A549 (cell line): ENCODE measurements at regions not wholly inside any gene's neighbourhood (a gene's known extent, or its start where the extent isn't known, plus 50 kb on each side); places are given as distances from the start of the nearest gene placed in this dataset.

Experiments used
- CBX8 ChIP-seq: fragments of 200-600 bp; sonication (generic); IDR thresholded peaks from 2 replicates; pipeline ENCODE4 v1.6.1; 2016
- CEBPB ChIP-seq, 2 experiments: fragments of >200 bp in 1 of 2; sonication (Bioruptor Twin) in 1 of 2; formaldehyde crosslinking in 1 of 2; IDR thresholded peaks; 2 replicates each; pipeline ENCODE4 v1.6.1; 2012 to 2016
- EHF ChIP-seq: fragments of 250-450 bp; sonication (Bioruptor Pico); IDR thresholded peaks from 2 replicates; pipeline ENCODE4 v1.5.0; 2020; ENCODE audit warnings: mild to moderate bottlenecking
- ESRRA ChIP-seq: fragments of 150-350 bp; IDR thresholded peaks from 2 replicates; pipeline ENCODE4 v1.6.1; 2014; ENCODE audit warnings: mild to moderate bottlenecking, low read length, borderline replicate concordance
- JUN ChIP-seq, 2 experiments: fragments of >200 bp; sonication (Bioruptor Twin); formaldehyde crosslinking; IDR thresholded peaks; 2 replicates in 1 of 2; 3 replicates in 1 of 2; pipeline ENCODE4 v1.6.1; 2016 to 2017
- POLR2A ChIP-seq: IDR thresholded peaks from 2 replicates; pipeline ENCODE4 v1.6.1; 2012; ENCODE audit warnings: mild to moderate bottlenecking, low read length
- RNF2 ChIP-seq: fragments of 200-600 bp; sonication (generic); IDR thresholded peaks from 2 replicates; pipeline ENCODE4 v1.6.1; 2016; ENCODE audit warnings: low read depth, mild to moderate bottlenecking, antibody characterized with exemption, moderate library complexity, borderline replicate concordance
- TP53 ChIP-seq: fragments of 250-450 bp; sonication (Bioruptor Pico); IDR thresholded peaks from 2 replicates; pipeline ENCODE4 v1.5.0; 2021; ENCODE audit warnings: mild to moderate bottlenecking, moderate library complexity
- ZSCAN20 ChIP-seq: fragments of 250-450 bp; sonication (Bioruptor Pico); IDR thresholded peaks from 2 replicates; pipeline ENCODE4 v1.8.0; 2022; ENCODE audit warnings: mild to moderate bottlenecking, moderate library complexity
- TF ChIP-seq, protein P1 (sequence below): fragments of 450-650 bp; IDR thresholded peaks from 2 replicates; pipeline ENCODE4 v1.6.1; 2014; ENCODE audit warnings: antibody characterized with exemption
- TF ChIP-seq, protein P2 (sequence below): fragments of >200 bp; sonication (Bioruptor Twin); formaldehyde crosslinking; IDR thresholded peaks from 3 replicates; pipeline ENCODE4 v1.5.1; 2016
- TF ChIP-seq, protein P3 (sequence below): IDR thresholded peaks from 2 replicates; pipeline ENCODE4 v1.6.1; 2012

DNA sequence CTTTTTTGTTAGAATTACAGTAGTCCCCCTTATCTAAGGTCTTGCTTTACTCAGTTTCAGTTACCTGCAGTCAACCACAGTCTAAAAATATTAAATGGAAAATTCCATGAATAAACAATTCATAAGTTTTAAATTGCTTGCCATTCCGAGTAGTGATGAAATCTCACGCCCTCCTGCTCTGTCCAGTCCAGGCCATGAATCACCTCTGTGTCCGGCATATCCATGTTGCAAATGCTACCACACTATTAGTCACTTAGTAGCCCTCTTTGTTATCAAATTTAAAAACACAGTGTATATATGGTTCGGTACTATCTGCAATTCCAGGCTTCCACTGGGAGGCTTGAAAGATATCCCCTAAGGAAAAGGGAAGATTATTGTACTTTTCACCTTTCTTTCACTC is 164.6 kb upstream of the FAM83B start:
- TF ChIP-seq CBX8 (no peak), EHF (no peak), ZSCAN20 (CRISPR knock-in tag) (no peak), JUN (IDR thresholded peaks at IDR 0.05) (no peak), CEBPB (IDR thresholded peaks at IDR 0.05) (no peak), POLR2A (no peak), RNF2 (no peak), ESRRA (no peak), TP53 (CRISPR knock-in tag) (no peak)
- TF ChIP-seq, protein P1, sequence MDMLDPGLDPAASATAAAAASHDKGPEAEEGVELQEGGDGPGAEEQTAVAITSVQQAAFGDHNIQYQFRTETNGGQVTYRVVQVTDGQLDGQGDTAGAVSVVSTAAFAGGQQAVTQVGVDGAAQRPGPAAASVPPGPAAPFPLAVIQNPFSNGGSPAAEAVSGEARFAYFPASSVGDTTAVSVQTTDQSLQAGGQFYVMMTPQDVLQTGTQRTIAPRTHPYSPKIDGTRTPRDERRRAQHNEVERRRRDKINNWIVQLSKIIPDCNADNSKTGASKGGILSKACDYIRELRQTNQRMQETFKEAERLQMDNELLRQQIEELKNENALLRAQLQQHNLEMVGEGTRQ = no peak
- TF ChIP-seq, protein P2, sequence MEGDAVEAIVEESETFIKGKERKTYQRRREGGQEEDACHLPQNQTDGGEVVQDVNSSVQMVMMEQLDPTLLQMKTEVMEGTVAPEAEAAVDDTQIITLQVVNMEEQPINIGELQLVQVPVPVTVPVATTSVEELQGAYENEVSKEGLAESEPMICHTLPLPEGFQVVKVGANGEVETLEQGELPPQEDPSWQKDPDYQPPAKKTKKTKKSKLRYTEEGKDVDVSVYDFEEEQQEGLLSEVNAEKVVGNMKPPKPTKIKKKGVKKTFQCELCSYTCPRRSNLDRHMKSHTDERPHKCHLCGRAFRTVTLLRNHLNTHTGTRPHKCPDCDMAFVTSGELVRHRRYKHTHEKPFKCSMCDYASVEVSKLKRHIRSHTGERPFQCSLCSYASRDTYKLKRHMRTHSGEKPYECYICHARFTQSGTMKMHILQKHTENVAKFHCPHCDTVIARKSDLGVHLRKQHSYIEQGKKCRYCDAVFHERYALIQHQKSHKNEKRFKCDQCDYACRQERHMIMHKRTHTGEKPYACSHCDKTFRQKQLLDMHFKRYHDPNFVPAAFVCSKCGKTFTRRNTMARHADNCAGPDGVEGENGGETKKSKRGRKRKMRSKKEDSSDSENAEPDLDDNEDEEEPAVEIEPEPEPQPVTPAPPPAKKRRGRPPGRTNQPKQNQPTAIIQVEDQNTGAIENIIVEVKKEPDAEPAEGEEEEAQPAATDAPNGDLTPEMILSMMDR = no peak
- TF ChIP-seq, protein P3, sequence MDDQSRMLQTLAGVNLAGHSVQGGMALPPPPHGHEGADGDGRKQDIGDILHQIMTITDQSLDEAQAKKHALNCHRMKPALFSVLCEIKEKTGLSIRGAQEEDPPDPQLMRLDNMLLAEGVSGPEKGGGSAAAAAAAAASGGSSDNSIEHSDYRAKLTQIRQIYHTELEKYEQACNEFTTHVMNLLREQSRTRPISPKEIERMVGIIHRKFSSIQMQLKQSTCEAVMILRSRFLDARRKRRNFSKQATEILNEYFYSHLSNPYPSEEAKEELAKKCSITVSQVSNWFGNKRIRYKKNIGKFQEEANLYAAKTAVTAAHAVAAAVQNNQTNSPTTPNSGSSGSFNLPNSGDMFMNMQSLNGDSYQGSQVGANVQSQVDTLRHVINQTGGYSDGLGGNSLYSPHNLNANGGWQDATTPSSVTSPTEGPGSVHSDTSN = no peak
